Spleen (tissue), 11 donors: ENCODE measurements at regions not wholly inside any gene's neighbourhood (a gene's known extent, or its start where the extent isn't known, plus 50 kb on each side); places are given as distances from the start of the nearest gene placed in this dataset.

Source experiments
- DNase-seq: peaks from one replicate; pipeline ENCODE4 v3.0.0-alpha.2; 2020
- H3K27ac ChIP-seq, 8 donors: fragments of 200-600 bp; sonication (generic) in 7 of 8; 1 replicate in 4 of 8; 2 replicates in 4 of 8; pipeline versions ENCODE4 v1.5.0 to v1.8.0; 2016 to 2021; ENCODE audit warnings: inconsistent platforms in 4 of 8, mild to moderate bottlenecking in 4 of 8, moderate library complexity in 1 of 8
- H3K27me3 ChIP-seq, 7 donors: fragments of 200-600 bp; sonication (generic) in 6 of 7; replicated peaks in 1 of 7; 1 replicate in 4 of 7; 2 replicates in 3 of 7; pipeline versions ENCODE4 v1.5.0 to v1.8.0; 2016 to 2021; ENCODE audit warnings: inconsistent platforms in 3 of 7, mild to moderate bottlenecking in 1 of 7
- H3K36me3 ChIP-seq, 6 donors: fragments of 200-600 bp; sonication (generic) in 5 of 6; 1 replicate in 4 of 6; 2 replicates in 2 of 6; pipeline versions ENCODE4 v1.5.0 to v1.8.0; 2016 to 2021; ENCODE audit warnings: inconsistent platforms in 2 of 6
- H3K4me1 ChIP-seq, 6 donors: fragments of 200-600 bp; sonication (generic) in 5 of 6; 1 replicate in 3 of 6; 2 replicates in 3 of 6; pipeline versions ENCODE4 v1.5.0 to v1.8.0; 2016 to 2021; ENCODE audit warnings: inconsistent platforms in 3 of 6
- H3K4me3 ChIP-seq, 8 donors: fragments of 200-600 bp; sonication (generic) in 7 of 8; 1 replicate in 4 of 8; 2 replicates in 4 of 8; pipeline versions ENCODE4 v1.5.0 to v1.8.0; 2016 to 2021; ENCODE audit warnings: inconsistent platforms in 4 of 8, mild to moderate bottlenecking in 4 of 8, moderate library complexity in 2 of 8
- H3K9me3 ChIP-seq, 8 donors: fragments of 200-600 bp; sonication (generic) in 7 of 8; 1 replicate in 4 of 8; 2 replicates in 4 of 8; pipeline versions ENCODE4 v1.5.0 to v1.8.0; 2016 to 2021; ENCODE audit warnings: inconsistent platforms in 4 of 8
- POLR2A ChIP-seq, 3 donors: fragments of 450-650 bp; IDR thresholded peaks; one replicate each; pipeline ENCODE4 v1.5.1; 2017; ENCODE audit warnings: antibody characterized with exemption in 3 of 3, mild to moderate bottlenecking in 1 of 3
- POLR2AphosphoS5 ChIP-seq, 3 donors: sonication (generic); formaldehyde crosslinking; IDR thresholded peaks; one replicate each; pipeline ENCODE4 v1.5.1; 2017; ENCODE audit warnings: antibody characterized with exemption in 3 of 3
- WGBS, 5 donors: extraction: QIAGEN DNeasy Blood & Tissue Kit in 3 of 5; methylation state at CpG; one replicate each; pipeline versions ENCODE4 v1.1.5 to v1.1.7; 2013 to 2018; 5-methylcytosine and 5-hydroxymethylcytosine counted together
- intact Hi-C: fragments of 100-400 bp; cut with DNase I; formaldehyde crosslinking; loops from one replicate; pipeline ENCODE4 v1.15.0; 2023; ENCODE audit warnings: low total_unique reads
- TF ChIP-seq, protein P1 (sequence below), 11 experiments: fragments of 200-600 bp in 7 of 11; fragments of 450-650 bp in 4 of 11; sonication (generic) in 4 of 11; IDR thresholded peaks in 8 of 11; conservative IDR thresholded peaks in 3 of 11; 1 replicate in 7 of 11; 2 replicates in 4 of 11; pipeline versions ENCODE4 v1.4.0 to v1.8.0; 2016 to 2021; ENCODE audit warnings: antibody characterized with exemption in 11 of 11, inconsistent platforms in 4 of 11, mild to moderate bottlenecking in 1 of 11
- donor health status: healthy with polysubstance abuse.
- donor health status: DM: no; HTN: no; CAD: no; lungs with moderate emphysema.
- donor health status: DM: no; HTN: no; CAD: no.
- donor health status: Bipolar disorder and iron deficiency.
- donor health status: healthy.
- donor health status: DM: no; HTN: no; CAD: no.
- donor health status: DM: yes; HTN: yes; CAD: no.

DNA sequence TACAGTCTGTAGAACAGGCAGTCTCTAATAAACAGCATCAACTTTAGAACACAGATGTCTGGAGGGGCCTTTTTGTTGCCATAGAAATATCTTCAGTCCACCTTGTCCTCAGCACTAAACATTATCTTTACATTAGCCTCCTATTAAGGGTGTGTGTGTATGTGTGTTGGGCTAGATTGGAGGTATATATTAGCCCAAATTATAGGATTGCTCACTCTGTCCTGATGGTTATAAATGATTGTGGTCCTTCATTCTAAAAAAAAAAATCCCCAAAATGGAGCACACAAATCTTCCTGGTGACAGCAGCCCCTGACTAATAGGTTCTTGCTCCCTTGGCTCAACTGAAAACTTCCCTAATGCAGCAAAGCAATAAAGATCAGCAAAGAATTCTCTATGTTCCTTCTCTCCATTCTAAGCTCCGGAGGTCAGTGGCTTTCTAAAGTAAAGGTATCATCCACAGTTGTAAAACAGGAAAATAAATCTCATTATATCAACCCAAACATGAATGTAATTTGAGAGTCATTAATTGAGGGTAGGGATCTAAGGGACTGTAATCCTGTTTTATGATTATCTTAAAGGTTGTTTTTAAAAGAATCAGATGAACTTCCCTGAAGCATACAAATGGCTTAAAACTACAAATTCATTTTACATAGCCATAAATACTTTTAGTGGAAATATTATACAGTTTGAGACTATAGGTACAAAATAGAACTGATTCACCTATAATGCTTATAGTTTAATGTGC, 232.7 kb downstream of the KLF12 start:
- no peak for TF ChIP-seq POLR2AphosphoS5 (IDR thresholded peaks at IDR 0.05)
- TF ChIP-seq, protein P1, sequence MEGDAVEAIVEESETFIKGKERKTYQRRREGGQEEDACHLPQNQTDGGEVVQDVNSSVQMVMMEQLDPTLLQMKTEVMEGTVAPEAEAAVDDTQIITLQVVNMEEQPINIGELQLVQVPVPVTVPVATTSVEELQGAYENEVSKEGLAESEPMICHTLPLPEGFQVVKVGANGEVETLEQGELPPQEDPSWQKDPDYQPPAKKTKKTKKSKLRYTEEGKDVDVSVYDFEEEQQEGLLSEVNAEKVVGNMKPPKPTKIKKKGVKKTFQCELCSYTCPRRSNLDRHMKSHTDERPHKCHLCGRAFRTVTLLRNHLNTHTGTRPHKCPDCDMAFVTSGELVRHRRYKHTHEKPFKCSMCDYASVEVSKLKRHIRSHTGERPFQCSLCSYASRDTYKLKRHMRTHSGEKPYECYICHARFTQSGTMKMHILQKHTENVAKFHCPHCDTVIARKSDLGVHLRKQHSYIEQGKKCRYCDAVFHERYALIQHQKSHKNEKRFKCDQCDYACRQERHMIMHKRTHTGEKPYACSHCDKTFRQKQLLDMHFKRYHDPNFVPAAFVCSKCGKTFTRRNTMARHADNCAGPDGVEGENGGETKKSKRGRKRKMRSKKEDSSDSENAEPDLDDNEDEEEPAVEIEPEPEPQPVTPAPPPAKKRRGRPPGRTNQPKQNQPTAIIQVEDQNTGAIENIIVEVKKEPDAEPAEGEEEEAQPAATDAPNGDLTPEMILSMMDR (IDR thresholded peaks at IDR 0.05 in 8 of 11, conservative IDR thresholded peaks at IDR 0.05 in 3 of 11): no peak
- no peak for TF ChIP-seq POLR2A (IDR thresholded peaks at IDR 0.05)
- H3K36me3 ChIP-seq: no peaks in the 10 kb centered on the region
- intact Hi-C loops: no loop called here
- no peaks in the 10 kb centered on the region for H3K27me3 ChIP-seq
- no peak overlapping the region for H3K4me3 ChIP-seq
- no peak for DNase-seq
- no peak overlapping the region for H3K27ac ChIP-seq
- peaks cover 0 to 21% (median 9%) of the 10 kb centered on the region in 6 donors for H3K4me1 ChIP-seq
- WGBS, 5 donors: 91 to 94% (median 93%) methylated on average over 1 of the region's 1 CpG
- no peaks in the 10 kb centered on the region for H3K9me3 ChIP-seq

DNA sequence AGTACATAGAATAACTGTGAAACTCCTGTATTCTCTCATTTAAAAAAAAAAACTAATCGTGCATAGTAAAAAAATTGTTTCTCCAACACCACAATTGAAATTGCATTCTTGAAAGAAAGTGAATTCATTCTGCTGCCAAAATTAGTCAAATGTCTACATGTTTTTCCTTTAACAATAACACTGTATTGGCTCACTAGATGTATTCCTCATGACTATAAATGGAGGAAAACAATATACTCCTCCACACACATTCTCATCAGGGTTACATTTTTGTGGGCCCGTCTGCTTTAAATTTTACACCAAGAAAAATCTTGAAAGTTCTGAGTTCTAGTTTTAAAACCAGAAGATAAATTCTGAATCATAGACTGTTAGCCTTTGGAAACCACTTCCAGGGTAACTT, 233.6 kb downstream of the KLF12 start:
- Histone ChIP-seq H3K4me1 (peaks cover 0 to 21% (median 9%) of the 10 kb centered on the region in 6 donors), H3K4me3 (no peak overlapping the region), H3K27me3 (no peaks in the 10 kb centered on the region), H3K36me3 (no peaks in the 10 kb centered on the region), H3K9me3 (no peaks in the 10 kb centered on the region), H3K27ac (no peak overlapping the region)
- WGBS, 5 donors: 75 to 87% (median 81%) methylated on average over 2 of the region's 2 CpGs
- no peak for DNase-seq
- TF ChIP-seq, protein P1 (IDR thresholded peaks at IDR 0.05 in 8 of 11, conservative IDR thresholded peaks at IDR 0.05 in 3 of 11): no peak
- intact Hi-C loops: no loop called here

DNA sequence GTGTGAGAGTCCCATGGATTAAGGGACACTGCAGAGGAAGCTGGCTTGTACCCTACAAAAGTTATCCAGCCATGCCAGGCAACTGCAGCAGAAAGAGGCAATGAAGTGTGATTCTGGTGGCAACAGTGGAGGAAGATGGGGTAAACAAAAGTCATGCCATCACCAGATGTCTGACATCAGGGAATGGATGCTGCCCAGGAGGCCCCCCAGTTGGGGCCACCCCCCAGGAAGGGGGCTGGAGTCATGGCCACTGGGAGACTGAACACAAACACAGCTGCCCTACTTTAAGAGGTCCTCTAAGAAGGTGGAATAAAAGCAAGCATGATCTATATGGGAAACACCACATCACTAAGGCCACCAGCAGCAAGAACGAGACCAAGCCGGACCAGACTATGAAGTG, 235.3 kb downstream of the KLF12 start:
- Histone ChIP-seq H3K4me1 (peaks cover 0 to 21% (median 9%) of the 10 kb centered on the region in 6 donors), H3K27ac (no peak overlapping the region), H3K9me3 (no peaks in the 10 kb centered on the region), H3K4me3 (no peak overlapping the region), H3K36me3 (no peaks in the 10 kb centered on the region), H3K27me3 (no peaks in the 10 kb centered on the region)
- intact Hi-C loops: no loop called here
- no peak for DNase-seq
- 89 to 99% (median 93%) methylated on average over 2 of the region's 2 CpGs for WGBS, 5 donors
- TF ChIP-seq, protein P1 (IDR thresholded peaks at IDR 0.05 in 8 of 11, conservative IDR thresholded peaks at IDR 0.05 in 3 of 11): no peak
- TF ChIP-seq POLR2AphosphoS5 (IDR thresholded peaks at IDR 0.05) (no peak), POLR2A (IDR thresholded peaks at IDR 0.05) (no peak)

DNA sequence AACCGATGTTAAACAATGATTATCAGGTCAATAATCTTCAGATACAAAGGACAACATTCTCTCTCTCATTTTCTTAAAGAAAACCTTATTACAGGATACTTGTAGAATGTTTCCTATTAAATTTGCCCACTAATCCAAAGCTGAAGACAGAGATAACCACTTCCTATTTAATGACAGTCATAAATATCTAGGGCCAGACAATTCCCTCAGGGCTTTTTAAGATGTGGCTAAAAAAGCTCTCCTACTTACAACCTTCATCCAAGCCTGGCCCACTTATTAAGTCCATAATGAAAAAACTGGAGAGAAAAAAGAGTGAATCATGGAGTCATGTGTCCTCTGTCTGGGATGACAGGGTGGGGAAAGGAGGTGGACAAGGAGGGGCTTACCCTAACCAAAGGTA, 235.9 kb downstream of the KLF12 start:
- H3K4me1 ChIP-seq: peaks cover 0 to 16% (median 9%) of the 10 kb centered on the region in 6 donors
- TF ChIP-seq POLR2A (IDR thresholded peaks at IDR 0.05): no peak
- TF ChIP-seq POLR2AphosphoS5 (IDR thresholded peaks at IDR 0.05): no peak
- TF ChIP-seq, protein P1 (IDR thresholded peaks at IDR 0.05 in 8 of 11, conservative IDR thresholded peaks at IDR 0.05 in 3 of 11): no peak
- no peaks in the 10 kb centered on the region for H3K27me3 ChIP-seq
- H3K27ac ChIP-seq: no peak overlapping the region
- intact Hi-C loops: no loop called here
- no peak for DNase-seq
- H3K9me3 ChIP-seq: no peaks in the 10 kb centered on the region
- H3K4me3 ChIP-seq: no peak overlapping the region
- H3K36me3 ChIP-seq: no peaks in the 10 kb centered on the region
- WGBS, 5 donors: 88 to 96% (median 90%) methylated on average over 1 of the region's 1 CpG
